GM21367 (cell line): ENCODE measurements at regions not wholly inside any gene's neighbourhood (a gene's known extent, or its start where the extent isn't known, plus 50 kb on each side); places are given as distances from the start of the nearest gene placed in this dataset.
"Not testable (repeated sequence)": the region's sequence is repeated elsewhere in the genome, so short reads cannot be mapped to it uniquely, and the experiment has no call there.

Experiments used
- ATAC-seq: cut with Tn5 transposase; IDR thresholded peaks from one replicate; pipeline ENCODE4 v1.9.1; 2021; ENCODE audit not compliant: unreplicated experiment

DNA sequence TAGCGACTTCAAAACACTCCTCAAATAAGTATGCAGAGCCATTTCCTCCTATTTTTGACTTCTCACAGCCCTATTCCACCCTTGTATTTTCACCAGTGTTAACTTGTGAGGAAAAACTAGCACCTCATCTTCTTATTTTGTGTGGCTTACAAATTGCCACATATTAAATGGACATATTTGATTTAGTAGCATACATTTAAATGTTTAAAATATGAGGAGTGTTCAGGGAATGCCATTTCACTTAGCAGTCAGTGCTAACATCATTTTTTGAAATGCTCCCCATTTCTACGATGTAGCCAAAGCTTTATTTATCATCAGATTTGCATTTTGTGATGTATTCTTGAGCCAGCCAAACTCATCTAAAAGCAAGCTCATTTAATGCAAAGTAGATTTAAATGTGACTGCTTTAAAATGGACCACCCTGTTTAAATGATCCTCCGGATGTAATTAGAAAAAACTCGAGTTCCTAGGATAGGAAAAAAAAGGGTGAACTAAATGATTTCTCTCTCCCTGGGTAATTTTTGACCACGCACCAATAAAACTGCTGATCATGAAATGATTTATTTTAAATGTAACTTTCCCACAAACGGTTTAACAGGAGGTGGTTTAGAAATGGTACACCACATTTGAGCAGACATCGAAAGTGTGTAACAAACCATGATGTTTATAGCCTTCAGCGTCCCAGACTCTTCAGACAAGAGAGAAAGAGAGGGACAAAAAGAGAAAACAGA lies 172.6 kb downstream of the CD83 start:
- no peak for ATAC-seq

DNA sequence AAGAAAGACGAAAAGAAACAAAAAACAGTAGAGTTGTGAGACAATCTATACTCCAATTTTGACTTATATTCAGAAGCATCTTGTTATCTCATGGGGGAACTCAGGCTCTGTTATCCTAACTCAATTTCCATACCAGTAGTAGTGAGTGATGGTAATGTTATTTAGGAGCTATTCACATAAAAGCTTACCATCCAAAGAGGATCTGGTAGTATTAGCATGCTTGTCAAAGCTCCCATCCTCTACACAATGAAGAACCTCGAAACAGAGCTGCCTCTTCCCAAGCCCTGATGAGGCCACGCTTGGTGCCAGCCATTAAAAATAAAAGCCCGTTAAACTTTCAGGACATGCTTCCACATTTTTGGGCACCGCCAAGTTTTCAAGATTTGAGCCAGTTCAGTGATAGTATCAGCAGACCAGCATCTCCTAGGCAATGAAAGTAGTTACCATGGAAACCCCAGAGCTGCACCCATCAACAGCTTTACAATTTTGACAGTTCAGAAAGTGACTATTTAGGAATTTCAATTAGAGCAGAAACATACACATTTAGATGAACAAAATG lies 173.3 kb downstream of the CD83 start:
- no peak for ATAC-seq

DNA sequence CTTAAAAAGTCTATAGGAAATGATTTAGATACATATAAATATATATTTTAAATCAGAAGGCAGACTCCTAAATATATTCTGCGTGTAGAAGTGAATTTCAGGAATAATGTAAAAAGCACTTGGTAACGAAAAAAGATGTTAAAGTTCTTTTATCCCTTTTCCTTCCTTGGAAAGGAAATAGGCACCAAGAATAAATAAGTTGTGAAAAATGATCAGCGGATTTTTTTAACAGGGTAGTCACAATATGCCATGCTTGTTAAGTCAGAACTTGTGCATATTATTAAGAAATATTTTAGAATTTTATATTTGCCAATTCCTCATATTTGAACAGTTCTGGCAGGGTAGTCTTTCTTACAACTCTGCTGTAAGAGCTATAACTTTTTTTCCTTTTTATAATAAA lies 173.8 kb downstream of the CD83 start:
- ATAC-seq, result no peak

DNA sequence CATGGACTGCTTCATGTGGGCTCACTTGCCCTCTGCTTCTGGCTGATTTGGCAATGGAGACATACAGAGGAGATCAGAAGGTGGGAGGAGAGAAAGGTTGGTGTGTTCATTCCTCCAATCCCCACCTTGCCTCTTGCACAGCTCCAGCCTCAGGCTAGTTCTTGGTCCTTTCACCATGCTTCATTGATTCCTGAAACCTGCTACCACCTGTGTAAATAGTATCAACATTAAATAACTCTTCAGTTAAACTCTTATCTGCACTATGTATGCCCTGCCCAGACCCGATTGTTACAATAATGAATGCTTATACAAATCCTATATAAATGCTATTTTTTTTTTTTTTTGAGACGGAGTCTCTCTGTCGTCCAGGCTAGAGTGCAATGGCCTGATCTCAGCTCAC lies 174.5 kb downstream of the CD83 start:
- no peak for ATAC-seq

DNA sequence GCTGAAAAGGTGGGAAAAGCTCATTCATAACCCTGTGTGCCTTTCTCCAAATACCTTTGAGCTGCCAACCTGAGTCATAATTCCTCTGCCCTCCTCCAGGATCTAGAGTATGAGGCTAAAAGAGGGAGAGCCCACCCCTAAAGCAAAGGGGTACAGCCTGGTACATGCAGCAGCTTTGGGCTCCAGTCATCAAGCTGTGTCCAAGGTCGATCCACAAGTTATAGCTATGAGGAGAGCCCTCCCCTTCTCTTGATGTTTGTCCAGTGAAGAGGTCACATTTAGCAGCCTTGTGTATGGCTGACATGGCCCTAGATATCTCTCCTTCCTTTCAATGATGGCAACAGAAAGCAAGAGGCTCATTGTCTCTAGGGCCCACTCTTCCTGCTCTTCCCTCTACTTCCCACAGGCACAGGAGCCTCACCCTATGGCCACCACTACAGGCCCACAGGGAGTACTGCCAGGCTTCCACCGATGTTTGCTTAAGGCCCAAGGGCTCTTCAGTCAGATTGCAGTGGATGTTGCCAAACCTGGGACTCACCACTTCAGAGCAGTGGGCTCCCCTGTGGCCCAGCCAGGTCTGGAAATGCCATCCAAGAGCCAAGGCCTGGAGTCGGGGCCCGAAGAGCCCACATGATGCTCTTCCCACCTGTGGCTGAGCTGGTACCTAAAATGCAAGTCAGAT lies 176.8 kb downstream of the CD83 start:
- no peak for ATAC-seq

DNA sequence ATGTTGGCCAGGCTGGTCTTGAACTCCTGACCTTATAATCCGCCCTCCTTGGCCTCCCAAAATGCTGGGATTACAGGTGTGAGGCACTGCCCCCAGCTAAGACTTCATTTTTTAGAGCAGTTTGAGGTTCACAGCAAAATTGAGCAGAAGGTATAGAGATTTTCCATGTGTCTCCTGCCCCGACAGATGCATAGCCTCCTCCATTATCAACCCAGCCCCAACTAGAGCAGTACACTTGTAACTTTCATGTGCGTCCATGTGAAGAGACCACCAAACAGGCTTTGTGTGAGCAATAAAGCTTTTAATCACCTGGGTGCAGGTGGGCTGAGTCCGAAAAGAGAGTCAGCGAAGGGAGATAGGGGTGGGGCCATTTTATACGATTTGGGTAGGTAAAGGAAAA lies 179.1 kb downstream of the CD83 start:
- not testable (repeated sequence) for ATAC-seq

DNA sequence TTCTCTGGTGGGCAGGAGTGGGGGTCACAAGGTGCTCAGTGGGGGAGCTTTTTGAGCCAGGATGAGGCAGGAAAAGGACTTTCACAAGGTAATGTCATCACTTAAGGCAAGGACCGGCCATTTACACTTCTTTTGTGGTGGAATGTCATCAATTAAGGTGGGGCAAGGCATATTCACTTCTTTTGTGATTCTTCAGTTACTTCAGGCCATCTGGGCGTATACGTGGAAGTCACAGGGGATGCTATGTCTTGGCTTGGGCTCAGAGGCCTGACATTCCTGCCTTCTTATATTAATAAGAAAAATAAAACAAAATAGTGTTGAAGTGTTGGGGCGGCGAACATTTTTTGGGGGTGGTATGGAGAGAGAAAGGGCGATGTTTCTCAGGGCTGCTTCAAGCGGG lies 179.5 kb downstream of the CD83 start:
- ATAC-seq, result not testable (repeated sequence)

DNA sequence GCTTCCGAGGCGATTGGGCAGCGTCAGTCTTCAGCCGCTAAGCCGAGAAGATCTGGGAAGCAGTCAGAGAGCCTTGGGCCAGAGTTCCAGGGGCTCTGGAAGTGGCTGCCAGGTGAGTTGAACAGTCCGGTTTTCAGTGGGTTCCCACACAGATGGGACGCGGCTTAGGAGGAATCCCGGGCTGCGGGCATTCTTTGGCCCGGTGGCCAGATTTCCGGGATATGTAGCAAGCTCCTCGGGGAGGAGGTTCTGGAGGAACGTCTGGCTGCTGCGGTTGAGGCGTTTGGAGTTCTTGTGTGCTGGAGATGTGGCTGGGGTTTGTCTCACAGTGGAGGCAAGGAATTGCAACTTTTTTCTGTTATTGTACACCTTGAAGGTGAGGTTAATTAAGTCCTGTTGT lies 182.6 kb downstream of the CD83 start:
- not testable (repeated sequence) for ATAC-seq

DNA sequence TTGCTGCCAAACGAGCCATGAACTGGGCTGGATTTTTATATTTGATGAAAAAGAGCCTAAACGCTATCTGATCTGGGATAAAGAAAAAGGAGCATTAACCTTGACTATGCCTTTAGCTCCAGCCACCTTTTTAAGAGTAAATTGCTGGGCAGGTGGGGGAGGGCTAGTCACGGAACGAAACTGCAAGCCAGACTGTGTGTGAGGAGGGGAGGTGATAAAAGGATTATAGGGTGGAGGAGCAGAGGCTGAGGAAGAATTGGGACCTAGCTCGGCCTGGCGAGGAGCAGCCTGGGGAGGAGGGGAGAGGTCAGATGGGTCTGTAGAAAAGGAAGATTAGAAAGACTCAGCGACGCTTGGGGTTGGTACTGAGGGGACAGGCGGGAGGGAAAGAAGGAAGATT lies 183.1 kb downstream of the CD83 start:
- not testable (repeated sequence) for ATAC-seq

DNA sequence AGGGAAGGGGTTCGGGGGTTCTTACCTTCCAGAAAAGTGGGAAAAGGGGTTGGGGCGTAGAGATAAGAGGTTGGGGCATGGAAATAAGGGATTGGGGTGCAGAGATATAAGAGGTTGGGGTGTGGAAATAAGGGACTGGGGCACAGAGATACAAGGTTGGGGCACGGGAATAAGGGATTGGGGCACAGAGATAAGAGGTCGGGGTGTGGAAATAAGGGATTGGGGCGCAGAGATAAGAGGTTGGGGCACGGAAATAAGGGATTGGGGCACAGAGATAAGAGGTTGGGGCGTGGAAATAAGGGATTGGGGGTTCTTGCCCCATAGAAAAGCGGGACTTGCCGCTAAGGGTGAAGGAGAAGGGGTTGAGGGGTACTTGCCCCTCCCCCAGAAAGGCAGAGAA lies 183.9 kb downstream of the CD83 start:
- not testable (repeated sequence) for ATAC-seq

DNA sequence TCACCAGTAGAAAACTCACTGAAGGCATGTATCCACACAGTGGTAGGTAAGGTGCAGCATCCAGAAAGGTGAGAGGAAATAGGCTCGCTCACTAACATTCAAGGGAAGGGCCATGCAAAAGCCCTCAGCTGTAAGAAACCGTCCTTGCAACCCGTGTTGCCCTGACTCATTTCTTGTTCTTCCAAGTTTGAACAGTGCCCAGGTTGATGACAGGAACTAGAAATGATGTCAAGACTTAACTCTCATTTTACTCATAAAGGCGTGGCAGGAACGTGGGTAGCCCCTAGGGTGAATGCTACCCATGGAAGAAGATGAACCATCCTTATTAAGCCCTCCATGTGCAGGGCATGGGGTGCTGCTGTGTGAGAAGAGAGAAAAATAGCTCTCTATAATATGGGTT lies 187.6 kb downstream of the CD83 start:
- ATAC-seq, result no peak

DNA sequence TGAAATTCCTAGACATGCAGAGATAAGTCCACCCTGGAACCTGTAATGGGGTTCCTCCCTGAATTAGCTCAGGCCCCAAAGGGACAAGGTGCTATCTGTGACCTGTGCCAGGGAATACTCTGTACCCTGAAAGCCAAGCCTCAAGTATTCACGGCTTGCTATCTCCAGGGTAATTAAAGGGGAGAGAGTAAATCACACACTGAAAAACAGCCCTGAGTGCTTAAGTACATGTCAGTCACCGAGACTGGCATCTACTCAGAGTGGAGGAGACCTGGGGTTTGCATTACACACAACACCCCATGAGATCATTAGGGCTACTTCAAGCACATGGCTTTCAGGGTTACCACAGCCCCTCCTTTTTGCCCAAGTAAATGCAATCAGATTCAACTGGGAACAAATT lies 188.1 kb downstream of the CD83 start:
- no peak for ATAC-seq

DNA sequence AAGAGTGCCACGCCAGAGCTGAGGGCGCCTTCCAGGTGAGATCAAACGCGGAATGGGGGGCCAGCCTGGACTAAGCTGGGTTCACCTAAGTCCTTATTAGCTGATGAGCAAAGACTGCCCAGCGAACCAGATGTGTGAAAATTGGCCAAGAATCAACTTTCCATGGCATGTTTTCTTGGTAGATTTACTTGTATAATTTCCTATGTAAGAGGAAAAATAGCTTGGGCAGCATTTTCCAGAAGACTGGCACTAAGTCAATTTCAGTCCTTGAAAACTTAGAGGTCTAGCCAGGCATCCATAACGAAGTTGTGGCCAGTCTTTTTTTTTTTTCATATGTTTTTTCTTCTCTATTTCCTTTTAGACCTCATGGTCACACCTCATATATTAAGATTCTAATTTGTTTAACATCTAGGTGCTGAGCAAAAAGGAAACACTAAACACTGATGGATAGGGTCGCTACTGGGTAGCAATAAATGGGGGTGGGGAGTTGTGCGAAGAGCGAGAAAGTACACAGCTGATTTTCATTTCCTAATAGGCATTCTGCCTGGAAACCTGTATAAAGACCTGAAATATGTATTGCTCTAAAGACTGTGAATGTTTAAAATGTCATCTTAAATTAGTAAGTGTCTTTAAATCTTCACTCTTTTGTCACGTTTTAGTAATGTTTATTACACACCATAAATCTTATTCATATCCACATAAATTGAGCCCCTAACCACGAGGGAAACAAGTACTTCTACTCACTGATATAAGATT lies 188.8 kb downstream of the CD83 start:
- ATAC-seq, result no peak

DNA sequence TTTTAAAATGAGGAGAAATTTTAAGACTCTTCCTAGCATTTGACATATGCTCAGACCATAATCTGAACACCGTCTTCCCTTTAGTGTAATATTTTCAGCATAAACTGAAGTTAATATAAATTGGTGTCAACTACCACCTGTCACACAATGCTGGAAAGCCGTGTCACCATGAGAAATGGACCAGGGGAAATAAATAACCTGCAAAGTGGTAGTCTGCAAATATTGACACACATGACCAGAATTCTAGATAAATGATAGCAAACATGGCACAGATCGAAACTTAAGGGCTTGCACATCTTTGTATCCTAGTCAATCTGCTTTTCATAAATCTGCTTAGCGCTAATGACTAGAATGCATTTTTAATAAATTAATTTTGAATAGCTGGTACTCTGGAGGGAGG lies 191.9 kb downstream of the CD83 start:
- no peak for ATAC-seq

DNA sequence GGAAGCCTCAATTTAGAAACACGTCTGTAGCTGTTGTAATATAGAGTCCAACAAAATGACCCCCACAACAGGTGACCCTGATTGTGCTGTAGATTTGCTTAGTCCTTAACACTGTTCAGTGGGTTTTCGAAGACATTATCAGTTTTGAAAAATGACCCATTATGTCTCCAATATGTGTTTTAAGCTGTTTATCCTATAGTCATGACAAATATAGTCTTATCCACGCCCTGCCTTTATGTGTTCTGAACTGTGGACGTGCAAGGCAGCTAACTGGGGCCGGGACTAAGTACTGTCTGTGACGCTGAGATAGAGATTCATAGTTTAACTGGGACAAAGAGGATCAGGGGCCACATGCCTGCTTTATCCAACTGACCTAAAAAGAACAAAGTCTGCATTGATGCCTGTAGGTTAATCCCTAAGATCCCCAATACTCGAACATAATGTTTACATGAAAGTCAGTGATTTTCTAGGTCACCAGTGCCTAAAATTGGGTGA lies 192.4 kb downstream of the CD83 start:
- ATAC-seq, result no peak

DNA sequence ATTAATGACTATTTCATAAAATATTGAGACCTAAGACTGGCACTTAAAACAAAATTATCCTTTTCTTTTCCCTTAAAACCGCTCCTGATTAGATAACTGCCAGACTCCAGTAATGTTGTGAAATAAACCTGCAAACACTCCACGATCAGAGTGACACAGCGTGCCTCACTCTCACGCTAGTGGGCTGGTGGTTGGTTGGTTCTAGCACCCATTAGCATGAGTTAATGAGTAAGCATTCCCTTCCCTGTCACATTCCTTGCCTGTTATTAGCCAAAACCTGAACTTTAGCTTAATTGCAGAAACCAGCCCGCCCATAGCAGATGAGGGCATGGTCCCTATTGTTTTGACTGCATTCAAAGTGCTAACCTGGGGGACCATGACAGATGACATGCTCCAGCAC lies 193.4 kb downstream of the CD83 start:
- no peak for ATAC-seq

DNA sequence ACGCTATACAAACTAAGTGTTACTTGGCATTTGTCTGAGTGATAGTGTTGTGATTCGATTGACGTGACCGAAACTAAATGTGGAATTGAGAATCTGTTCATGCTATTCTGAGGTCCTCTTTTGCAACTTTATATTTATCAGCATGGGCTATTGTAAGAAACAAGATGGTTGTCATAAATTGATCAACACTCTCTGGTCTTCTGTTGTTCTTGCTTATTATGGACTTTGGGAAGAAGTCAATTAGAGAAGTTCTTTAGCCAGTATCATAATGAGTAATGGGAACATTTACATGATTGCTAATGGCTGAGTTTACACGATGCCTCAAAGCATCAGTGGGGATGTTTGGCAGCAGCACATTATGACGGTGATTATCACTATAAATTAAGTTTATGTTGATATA lies 195.0 kb downstream of the CD83 start:
- no peak for ATAC-seq

DNA sequence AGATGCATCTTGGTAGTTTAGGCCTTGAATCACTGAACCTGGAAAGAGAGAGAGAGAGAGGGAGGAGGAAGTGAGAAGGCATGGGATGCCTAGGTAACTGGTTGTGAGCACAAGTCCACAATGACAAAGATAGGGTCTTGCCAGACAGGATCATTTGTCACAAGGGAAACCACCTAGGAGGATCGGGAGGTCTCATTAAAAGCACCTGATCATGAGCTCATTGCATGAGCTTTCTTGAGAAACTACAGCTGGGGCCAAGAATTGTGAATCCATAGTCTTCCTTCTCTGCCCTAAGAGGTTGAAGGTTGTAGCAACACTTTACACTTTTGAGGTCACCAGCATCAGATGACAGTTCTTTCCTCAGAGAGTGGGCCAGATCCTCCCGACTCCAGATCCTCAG lies 195.7 kb downstream of the CD83 start:
- ATAC-seq, result no peak

DNA sequence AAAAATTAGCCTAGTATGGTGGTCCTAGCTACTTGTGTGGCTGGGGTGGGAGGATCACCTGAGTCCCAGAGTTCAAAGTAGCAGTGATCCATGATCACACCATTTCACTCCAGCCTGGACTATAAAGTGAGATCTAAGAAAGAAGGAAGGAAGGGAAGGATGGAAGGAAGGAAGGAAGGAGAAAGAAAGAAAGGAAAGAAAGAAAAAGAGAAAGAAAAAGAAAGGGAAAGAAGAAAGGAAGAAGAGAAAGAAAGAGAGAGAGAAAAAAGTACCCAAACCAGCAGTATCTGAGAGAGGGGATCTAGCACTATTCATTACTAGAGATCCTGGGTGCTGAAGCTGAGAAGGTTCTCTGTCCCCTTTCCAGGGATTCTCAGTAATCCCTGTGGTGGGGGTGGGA lies 197.8 kb downstream of the CD83 start:
- ATAC-seq, result no peak

DNA sequence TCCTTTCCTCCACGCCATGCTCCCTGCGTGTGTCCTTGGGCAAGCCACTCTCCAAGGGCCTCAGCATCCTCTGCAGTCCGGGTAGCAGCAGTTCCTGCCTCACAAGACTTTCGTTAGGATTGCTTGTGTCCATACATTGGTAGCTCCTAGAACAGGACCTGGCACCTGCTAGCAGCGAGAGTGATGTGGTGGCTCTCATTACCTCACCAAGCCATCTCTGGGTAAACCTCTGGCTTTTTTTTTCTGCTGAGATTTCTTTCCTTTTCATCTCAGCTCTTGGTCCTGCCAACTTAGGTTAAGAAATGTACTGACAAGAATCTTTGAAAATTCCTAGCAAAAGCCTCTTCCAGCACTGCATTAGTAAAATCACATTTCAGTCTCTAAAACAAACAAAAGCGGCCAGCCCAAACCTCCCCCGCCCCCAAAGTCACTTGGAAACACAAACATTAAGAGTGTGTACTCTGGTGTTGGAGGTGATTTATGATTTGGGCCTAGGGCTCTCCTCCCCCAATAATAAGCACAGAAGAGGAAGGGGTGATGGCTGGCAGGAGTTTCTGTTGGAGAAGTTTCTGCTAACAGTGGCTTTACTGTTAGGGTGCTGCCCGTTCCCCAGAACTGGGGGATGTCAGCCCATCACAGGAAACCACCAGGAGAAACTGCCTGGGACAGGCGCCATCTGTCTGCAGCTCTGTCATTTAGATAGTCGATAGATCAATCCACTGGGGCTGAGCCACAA lies 199.2 kb downstream of the CD83 start:
- ATAC-seq, result no peak

DNA sequence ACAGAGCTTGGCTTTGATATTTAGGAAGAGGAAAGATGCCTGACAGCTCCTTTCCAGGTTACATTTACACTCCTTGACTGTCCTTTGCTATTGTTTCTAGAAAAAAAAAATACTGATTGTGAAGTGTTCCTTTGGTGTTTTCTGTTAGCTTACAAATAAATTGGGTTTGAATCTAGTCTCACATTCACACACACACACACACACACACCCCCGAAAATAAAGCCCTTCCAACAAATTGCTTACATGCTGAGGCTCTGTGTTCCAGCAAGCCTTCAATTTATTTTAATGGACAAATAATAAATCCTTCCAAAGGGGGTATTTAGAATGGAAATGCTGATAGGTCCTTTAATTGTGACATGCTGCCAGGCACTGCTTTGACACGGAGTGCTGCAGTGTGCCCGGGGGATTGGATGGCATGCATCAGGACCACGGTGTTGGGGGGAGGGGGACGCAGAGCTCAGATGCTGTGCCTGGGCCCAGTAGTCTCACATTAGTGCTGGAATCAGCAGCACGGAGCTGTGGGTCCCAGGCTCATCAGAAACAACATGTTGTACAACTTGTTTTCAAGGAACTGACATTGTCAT lies 199.9 kb downstream of the CD83 start:
- ATAC-seq, result no peak
